Calu3 (cell line): ENCODE measurements at regions not wholly inside any gene's neighbourhood (a gene's known extent, or its start where the extent isn't known, plus 50 kb on each side); places are given as distances from the start of the nearest gene placed in this dataset.

ENCODE experiments used
- BruUV-seq: library from RNA; stranded (reverse); fragments of 400-500 nt; replicated peaks from 2 replicates; lab custom pipeline; 2021; lab: Mats Ljungman, UMichigan
- CTCF ChIA-PET: fragments of 300-600 bp; sonication (Branson Sonifier 250); formaldehyde crosslinking; loops from one replicate; lab custom pipeline; 2022; ENCODE audit warnings: antibody characterized with exemption; lab: Charles Lee
- DNase-seq: peaks from one replicate; pipeline ENCODE4 v3.0.0; 2022
- H3K27ac Mint-ChIP-seq: one replicate; pipeline ENCODE4 v1.8.0; 2022; ENCODE audit warnings: mixed read lengths; ENCODE audit not compliant: unreplicated experiment
- H3K27me3 Mint-ChIP-seq: one replicate; pipeline ENCODE4 v1.8.0; 2022; ENCODE audit warnings: mixed read lengths; ENCODE audit not compliant: unreplicated experiment
- H3K36me3 Mint-ChIP-seq: one replicate; pipeline ENCODE4 v1.8.0; 2022; ENCODE audit warnings: mild to moderate bottlenecking, moderate library complexity, mixed read lengths; ENCODE audit not compliant: insufficient read depth, unreplicated experiment
- H3K4me1 Mint-ChIP-seq: one replicate; pipeline ENCODE4 v1.8.0; 2022; ENCODE audit warnings: mild to moderate bottlenecking, low read depth, mixed read lengths; ENCODE audit not compliant: unreplicated experiment
- H3K4me3 Mint-ChIP-seq: one replicate; pipeline ENCODE4 v1.8.0; 2022; ENCODE audit warnings: mild to moderate bottlenecking, low read depth, moderate library complexity, mixed read lengths; ENCODE audit not compliant: unreplicated experiment
- H3K9me3 Mint-ChIP-seq: one replicate; pipeline ENCODE4 v1.8.0; 2022; ENCODE audit warnings: low read depth, mixed read lengths; ENCODE audit not compliant: unreplicated experiment
- intact Hi-C: fragments of 100-400 bp; cut with micrococcal nuclease; formaldehyde crosslinking; loops from one replicate; pipeline ENCODE4 v1.10.0; 2022; ENCODE audit not compliant: unreplicated experiment
- TF ChIP-seq, protein P1 (sequence below): fragments of 200-600 bp; IDR thresholded peaks from one replicate; pipeline ENCODE4 v1.8.0; 2022; ENCODE audit warnings: antibody characterized with exemption; ENCODE audit not compliant: unreplicated experiment

DNA sequence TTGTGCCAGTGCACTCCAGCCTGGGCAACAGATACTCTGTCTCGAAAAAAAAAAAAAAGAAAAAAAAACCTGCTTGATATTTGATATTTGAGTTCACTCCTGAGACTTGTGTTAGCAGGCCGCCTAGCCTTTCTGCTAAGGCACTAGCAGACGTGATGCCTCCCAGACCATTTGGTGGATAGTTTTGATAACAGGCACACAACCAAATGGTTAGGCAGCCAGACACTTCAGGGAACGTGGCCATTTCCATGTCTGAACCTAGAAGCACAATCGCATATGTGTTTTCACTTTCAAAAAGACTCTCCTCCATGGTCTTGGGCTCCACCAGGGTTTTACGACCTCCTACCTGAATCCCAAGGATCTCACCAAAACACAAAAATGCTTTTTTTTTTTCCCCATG is 1319.5 kb downstream of the BRINP3 start:
- Mint-ChIP-seq H3K9me3 (no peaks in the 10 kb centered on the region), H3K27me3 (no peaks in the 10 kb centered on the region), H3K27ac (no peak overlapping the region), H3K4me3 (no peak overlapping the region), H3K4me1 (peaks cover 2% of the 10 kb centered on the region), H3K36me3 (no peaks in the 10 kb centered on the region)
- CTCF ChIA-PET = interaction anchor here (0.7 kb wide), 1 partner anchor 283 kb away, joined by 5 read pairs; no protein-coding TSS in a partner anchor
- no TSS peak for BruUV-seq
- DNase-seq = no peak
- intact Hi-C loops = no loop called here
- TF ChIP-seq, protein P1, sequence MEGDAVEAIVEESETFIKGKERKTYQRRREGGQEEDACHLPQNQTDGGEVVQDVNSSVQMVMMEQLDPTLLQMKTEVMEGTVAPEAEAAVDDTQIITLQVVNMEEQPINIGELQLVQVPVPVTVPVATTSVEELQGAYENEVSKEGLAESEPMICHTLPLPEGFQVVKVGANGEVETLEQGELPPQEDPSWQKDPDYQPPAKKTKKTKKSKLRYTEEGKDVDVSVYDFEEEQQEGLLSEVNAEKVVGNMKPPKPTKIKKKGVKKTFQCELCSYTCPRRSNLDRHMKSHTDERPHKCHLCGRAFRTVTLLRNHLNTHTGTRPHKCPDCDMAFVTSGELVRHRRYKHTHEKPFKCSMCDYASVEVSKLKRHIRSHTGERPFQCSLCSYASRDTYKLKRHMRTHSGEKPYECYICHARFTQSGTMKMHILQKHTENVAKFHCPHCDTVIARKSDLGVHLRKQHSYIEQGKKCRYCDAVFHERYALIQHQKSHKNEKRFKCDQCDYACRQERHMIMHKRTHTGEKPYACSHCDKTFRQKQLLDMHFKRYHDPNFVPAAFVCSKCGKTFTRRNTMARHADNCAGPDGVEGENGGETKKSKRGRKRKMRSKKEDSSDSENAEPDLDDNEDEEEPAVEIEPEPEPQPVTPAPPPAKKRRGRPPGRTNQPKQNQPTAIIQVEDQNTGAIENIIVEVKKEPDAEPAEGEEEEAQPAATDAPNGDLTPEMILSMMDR = no peak

DNA sequence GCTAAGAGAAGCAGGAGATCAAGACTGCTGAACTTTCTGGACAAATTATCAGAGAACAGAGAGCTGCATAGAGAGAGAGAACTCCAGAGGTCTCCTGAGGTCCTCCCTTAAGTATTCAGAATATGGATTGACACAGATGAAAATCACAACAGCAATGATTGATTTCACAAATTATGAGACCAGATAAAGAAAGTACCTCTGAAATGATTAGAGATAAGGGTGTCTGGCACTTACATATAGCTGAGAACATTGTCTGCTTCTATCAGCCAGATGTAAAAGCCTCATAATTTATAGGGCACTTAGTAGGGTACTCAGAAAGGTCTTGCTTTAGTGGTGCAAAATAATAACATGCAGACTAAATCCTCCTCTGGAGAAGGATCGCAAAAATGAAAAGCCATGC is 1301.8 kb downstream of the BRINP3 start:
- TF ChIP-seq, protein P1 = no peak
- CTCF ChIA-PET = no interaction called here

DNA sequence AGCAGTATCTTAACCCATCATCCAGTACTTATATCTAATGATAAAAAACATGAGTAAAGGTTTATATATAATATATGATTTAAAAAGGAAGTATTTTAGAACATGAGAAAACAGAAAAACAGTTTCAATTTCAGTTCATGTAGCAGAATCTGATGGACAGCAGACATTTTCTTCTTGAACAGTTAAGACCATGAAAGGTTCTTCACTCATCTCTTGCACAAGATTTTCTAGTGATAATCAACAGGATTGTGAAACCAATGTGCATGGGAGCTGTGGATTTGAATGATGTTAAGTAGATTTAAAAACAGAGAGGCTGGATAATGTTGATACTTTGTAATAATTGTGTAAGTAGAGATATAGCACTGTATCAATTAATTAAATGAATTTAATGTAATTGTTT is 1297.6 kb downstream of the BRINP3 start:
- CTCF ChIA-PET = no interaction called here
- no peak overlapping the region for H3K4me3 Mint-ChIP-seq
- H3K27ac Mint-ChIP-seq = no peak overlapping the region
- H3K36me3 Mint-ChIP-seq = no peaks in the 10 kb centered on the region
- H3K4me1 Mint-ChIP-seq = no peaks in the 10 kb centered on the region
- intact Hi-C loops = no loop called here
- no peak for DNase-seq
- no TSS peak for BruUV-seq
- no peaks in the 10 kb centered on the region for H3K9me3 Mint-ChIP-seq
- TF ChIP-seq, protein P1 = no peak
- no peaks in the 10 kb centered on the region for H3K27me3 Mint-ChIP-seq

More for the DNA sequence above, 1301.8 kb downstream of the BRINP3 start:
- DNase-seq = no peak
- Mint-ChIP-seq H3K4me3 (no peak overlapping the region), H3K27ac (no peak overlapping the region), H3K4me1 (no peaks in the 10 kb centered on the region), H3K9me3 (peaks cover 2% of the 10 kb centered on the region), H3K27me3 (no peaks in the 10 kb centered on the region), H3K36me3 (no peaks in the 10 kb centered on the region)
- no TSS peak for BruUV-seq
- intact Hi-C loops = no loop called here

DNA sequence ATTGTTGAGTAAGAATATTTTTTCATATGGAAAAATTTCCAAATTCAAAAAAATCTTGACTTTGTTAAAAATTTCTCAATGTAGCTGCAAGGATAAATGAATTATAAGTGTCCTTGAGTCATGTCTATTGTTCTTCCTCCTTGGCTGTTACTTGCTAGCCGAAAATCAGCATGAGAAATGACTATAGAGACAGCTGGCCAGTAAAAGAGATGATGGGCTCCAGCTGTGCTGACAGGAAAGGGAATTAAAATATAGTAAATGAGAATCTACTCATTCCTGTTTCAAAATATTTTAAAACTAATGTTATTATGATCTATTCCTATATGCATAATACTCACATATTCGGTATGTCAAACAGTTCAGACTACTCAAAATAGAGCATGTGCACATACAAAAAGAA is 1292.6 kb downstream of the BRINP3 start:
- intact Hi-C loops = no loop called here
- no peak for DNase-seq
- TF ChIP-seq, protein P1 = no peak
- no peaks in the 10 kb centered on the region for H3K4me1 Mint-ChIP-seq
- H3K27ac Mint-ChIP-seq = no peak overlapping the region
- CTCF ChIA-PET = interaction anchor here (1.0 kb wide), 1 partner anchor 95 kb away, joined by 3 read pairs; no protein-coding TSS in a partner anchor
- no peaks in the 10 kb centered on the region for H3K36me3 Mint-ChIP-seq
- no peak overlapping the region for H3K4me3 Mint-ChIP-seq
- no peaks in the 10 kb centered on the region for H3K9me3 Mint-ChIP-seq
- no TSS peak for BruUV-seq
- H3K27me3 Mint-ChIP-seq = no peaks in the 10 kb centered on the region
